ENCODE measurements at regions not wholly inside any gene's neighbourhood (a gene's known extent, or its start where the extent isn't known, plus 50 kb on each side); places are given as distances from the start of the nearest gene placed in this dataset.

DNA sequence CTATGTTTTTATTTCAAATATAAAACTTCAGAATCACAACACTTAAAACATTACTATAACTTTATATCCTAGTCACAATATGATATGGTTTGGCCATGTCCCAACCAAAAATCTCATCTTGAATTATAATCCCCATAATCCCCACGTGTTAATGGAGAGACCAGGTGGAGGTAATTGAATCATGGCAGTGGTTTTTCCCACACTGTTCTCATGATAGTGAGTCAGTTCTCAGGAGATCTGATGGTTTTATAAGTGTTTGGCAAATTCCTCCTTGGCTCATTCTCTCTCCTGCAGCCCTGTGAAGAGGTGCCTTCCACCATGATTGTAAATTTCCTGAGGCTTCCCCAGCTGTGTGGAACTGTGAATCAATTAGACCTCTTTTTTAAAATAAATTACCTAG, 307.6 kb downstream of the SPRY2 start:
- no peak for DNase-seq

GRCh38 chr13:80030491-80030890, 310.4 kb downstream of the SPRY2 start:
- DNase-seq = no peak

GRCh38 chr13:80029170-80029569, 311.8 kb downstream of the SPRY2 start:
- DNase-seq = no peak

- no peak for DNase-seq
Measured at GRCh38 chr13:80022146-80022545, 318.8 kb downstream of the SPRY2 start.

DNA sequence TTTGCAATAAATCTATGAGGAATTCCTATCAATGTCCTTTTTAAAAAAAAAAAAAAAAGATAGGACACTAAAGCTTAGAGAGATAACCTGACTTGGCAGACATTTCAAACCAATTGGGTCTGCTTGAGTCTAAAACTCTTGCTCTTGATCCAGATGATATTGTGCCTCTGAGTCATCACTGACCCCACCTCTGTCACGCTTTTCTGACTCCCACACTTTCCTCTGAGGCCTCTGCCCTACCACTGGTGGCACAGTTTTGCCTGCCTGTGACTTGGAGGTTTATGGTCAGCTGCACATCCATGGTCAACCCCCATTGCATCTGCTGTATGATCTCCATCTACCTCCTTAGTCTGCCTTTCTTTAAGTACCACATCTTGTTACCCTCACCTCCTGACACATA, 328.7 kb downstream of the SPRY2 start:
- no peak for DNase-seq

DNA sequence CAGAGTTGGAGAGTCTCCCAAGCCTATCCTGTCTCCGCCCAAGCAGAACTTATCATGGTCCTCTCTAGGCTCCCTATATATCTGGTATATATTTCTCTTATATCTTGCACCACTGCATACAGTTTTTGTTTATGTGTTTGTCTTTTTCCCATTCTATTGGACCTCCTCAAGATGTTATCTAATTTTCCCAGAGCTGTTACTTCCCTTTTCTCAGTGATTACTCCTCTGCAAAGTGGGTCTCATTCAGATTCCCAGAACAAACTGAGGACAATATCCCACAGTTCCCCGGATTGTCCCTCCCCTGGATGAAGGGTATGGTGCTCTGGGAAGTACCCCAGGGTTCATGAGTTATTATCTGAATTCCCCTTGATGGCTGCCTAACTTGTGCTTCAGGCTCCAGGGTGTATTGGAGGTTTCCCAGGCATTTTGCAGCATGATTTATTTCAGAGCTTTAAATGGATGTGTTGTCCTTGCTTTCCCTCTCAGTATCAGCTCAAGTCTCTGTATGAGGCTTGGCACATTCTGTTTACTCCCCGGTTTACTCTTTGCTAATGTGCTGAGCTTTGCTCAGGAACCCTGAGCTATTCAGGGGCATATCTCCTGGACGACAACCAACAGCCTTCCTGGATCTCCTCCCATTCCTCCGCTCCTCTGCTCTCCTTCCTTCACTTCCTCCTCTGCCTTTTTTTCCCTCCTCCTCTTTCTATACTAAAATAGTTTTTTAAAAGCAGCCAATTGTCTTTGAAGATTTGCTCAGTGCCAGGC, 329.3 kb downstream of the SPRY2 start:
- DNase-seq = no peak

DNA sequence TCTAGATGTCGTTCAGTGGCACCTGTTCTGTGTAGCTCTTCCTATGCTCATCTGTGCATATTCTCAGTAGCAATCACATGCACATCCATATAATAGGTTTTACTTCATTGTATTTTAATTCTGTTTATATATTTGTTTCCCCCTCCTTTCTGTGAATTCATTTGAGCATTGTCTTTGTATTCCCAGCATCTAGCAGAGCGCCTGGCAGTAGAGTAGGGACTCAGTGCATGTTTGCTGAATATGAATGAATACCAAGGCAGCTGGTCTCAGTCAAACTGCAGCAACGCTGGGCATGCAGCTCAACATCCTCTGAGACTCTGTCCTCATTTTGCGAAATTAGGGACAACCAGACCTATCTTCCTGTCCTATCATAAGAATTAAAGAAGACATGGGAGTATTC, 330.1 kb downstream of the SPRY2 start:
- no peak for DNase-seq

- DNase-seq = no peak
Measured at GRCh38 chr13:80010286-80010831, 330.6 kb downstream of the SPRY2 start.

- DNase-seq = no peak
Measured at GRCh38 chr13:80009760-80010159, 331.2 kb downstream of the SPRY2 start.

DNA sequence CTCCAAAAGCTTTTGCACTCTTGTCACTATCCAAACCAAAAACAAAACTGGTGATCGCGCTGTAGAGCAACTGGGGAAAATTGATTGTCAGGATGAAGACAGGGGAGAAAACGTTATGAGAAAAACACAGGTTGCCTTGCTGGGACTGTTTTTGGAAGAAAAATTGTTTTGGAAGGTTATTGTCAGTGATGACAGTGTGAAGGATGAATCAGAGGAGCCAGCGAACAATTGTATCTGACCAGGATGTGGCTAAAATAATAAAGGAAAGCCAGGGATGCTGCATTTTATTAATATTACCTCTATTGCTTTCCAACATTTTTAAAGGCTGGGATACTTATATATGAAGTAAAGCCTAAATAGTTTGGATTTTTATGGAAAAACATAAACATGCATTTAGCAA, 334.0 kb downstream of the SPRY2 start:
- DNase-seq = no peak

DNA sequence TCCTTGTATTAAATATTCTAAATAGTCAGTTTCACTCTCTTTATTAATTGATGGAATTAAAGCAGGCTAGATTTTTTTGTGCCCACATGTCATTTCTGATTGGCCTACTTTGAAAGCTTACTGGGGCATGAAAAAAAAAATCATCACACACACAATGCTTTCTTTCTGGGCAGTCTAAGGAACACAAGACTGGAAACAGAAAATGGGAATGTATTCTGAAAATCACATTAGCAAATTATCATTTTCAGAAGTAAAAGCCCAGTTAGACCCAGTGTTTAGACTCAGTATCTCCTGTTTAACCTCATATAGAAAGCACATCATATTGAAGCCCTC, 339.4 kb downstream of the SPRY2 start:
- no peak for DNase-seq

- no peak for DNase-seq
Measured at GRCh38 chr13:80000684-80001509, 340.0 kb downstream of the SPRY2 start.

DNA sequence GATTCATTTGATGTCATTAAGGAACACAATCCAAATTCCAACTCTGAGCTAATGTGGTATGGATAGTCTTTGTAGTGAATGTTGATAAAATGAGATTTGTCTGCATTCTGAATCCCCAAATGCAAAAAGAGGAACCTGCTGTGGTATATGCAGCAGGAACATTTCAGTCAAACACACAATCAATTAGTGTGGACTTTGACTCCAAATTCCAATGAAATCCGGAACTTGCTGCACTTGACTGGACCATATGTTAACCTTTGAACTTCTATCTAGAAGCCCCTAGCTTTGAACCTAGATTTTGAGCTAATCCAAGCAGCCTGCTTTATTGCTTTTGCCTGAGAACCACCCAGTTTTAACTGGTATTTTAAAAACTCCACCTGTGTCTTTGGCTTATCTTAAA, 341.3 kb downstream of the SPRY2 start:
- no peak for DNase-seq

- DNase-seq = no peak
Measured at GRCh38 chr13:79998381-79998880, 342.5 kb downstream of the SPRY2 start.

GRCh38 chr13:79997244-79997643, 343.7 kb downstream of the SPRY2 start:
- DNase-seq = no peak

- no peak for DNase-seq
Measured at GRCh38 chr13:79995334-79995733, 345.6 kb downstream of the SPRY2 start.

GRCh38 chr13:79992111-79992510, 348.8 kb downstream of the SPRY2 start:
- no peak for DNase-seq

DNA sequence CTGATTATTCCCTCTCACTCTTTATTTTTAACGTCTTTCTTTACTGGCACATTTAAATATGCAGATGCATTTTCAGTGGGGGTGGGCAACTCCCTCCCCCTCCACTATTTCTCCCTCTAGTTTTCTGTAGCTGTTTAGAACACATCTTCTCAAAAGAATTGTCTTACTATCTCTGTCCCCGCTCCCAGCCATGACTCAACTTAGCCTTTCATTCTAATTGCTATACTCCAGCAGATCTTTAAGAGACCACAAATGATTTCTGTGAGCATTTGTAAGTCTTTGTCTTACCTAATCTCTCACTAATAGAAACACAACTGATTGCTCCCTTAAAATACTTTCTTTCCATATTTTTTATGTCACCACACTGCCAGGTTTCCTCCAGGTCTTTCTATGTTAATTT, 350.9 kb downstream of the SPRY2 start:
- DNase-seq = no peak

DNA sequence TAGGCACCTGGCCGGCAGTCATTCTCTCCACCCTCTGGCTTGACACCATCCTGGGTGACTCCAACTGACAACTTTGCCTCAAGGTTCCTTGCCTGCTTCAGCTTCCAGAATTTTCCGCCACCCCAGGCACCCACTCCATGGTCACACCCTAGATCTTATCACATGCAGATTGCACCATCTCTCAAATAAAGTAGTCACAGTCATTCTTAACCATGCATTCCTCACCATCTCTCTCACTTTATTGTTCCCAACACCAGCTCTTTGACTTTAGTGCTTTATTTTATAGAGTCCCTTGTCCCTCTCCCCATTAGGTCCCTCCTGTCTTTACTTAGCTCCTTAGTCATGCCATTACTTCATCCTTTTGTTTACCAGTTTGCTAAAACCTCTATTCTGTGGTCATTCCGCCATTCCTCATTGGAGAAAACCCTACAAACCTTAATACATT, 351.7 kb downstream of the SPRY2 start:
- DNase-seq = no peak

DNA sequence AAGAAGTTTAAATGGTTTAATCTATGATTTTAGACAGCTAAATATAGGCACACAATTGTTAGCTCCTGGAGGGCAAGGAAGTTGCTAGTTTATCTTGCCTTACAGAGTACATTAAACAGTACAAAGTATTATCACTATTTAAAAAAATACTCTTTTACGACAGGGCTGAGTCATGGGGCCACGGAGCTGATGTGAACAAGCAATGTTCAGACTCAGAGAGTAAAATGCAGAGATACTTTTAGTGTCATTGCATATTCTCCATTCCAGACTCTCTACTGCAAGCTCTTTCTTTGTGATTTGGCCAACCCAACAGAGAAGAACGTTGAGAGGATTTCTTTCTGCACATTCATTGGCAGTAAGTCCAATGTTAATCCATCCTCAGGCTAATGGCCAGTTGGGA, 352.4 kb downstream of the SPRY2 start:
- DNase-seq = no peak

DNA sequence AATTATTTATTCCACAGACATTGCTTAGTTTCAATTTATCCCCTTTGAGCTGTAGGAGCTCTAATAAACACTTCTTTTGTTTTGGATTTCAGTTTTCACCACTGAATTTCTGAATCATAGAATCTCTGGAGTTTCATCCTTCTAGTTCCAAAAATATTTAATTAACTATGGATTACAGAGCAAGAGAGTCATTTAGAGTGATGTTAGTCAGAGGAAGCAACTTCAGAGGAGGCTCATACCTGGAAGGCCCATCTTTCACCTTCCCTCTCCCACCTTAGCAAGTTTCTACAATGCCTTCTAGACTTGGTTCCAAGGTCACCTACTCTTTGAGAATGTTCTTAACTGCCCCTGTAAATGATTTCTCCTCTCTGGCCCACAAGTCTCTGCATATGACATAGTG, 353.2 kb downstream of the SPRY2 start:
- no peak for DNase-seq

GRCh38 chr13:79987323-79987722, 353.6 kb downstream of the SPRY2 start:
- DNase-seq = no peak

DNA sequence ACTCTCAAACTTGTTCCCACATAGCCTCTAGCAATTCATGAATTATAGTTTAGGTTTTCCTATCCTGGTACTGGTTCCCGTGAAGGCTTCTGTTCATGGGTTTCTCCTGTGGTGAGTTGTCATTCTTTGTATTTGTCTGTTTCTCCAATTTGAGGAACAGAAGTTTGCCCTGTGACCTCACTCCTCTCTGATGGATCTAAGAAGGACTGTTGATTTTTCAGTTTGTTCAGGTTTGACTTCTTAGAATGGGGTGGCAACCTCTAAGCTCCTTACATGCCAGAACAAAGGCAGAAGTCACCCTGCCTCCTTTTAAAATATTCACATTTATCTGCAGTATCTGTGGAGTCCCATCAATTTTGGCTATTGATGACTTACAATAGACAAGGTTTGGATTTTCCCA, 354.0 kb downstream of the SPRY2 start:
- DNase-seq = no peak
